MM.1S (cell line): ENCODE measurements at regions not wholly inside any gene's neighbourhood (a gene's known extent, or its start where the extent isn't known, plus 50 kb on each side); places are given as distances from the start of the nearest gene placed in this dataset.

Experiments
- DNase-seq: peaks from one replicate; pipeline ENCODE4 v3.0.0-alpha.2; 2015
- H2AFZ ChIP-seq: fragments of 300-600 bp; sonication (generic); 2 replicates; pipeline ENCODE4 v1.6.0; 2016; ENCODE audit warnings: antibody characterized with exemption, low read length
- H3F3A ChIP-seq: fragments of 300-600 bp; sonication (generic); 2 replicates; pipeline ENCODE4 v1.6.1; 2016; ENCODE audit warnings: mild to moderate bottlenecking, antibody characterized with exemption, low read length, moderate library complexity, mixed read lengths; ENCODE audit not compliant: insufficient read depth
- H3K27ac ChIP-seq: fragments of 300-600 bp; sonication (generic); 2 replicates; pipeline ENCODE4 v1.5.1; 2016; ENCODE audit warnings: mild to moderate bottlenecking, low read length
- H3K27me3 ChIP-seq: fragments of 300-600 bp; sonication (generic); replicated peaks from 2 replicates; pipeline ENCODE4 v1.6.0; 2016; ENCODE audit warnings: low read length; ENCODE audit not compliant: insufficient read depth
- H3K36me3 ChIP-seq: fragments of 300-600 bp; sonication (generic); replicated peaks from 2 replicates; pipeline ENCODE4 v1.6.1; 2016; ENCODE audit warnings: mild to moderate bottlenecking, low read length, mixed read lengths; ENCODE audit not compliant: insufficient read depth
- H3K4me1 ChIP-seq: fragments of 300-600 bp; sonication (generic); 2 replicates; pipeline ENCODE4 v1.6.1; 2016; ENCODE audit warnings: low read length, mixed read lengths
- H3K4me2 ChIP-seq: fragments of 300-600 bp; sonication (generic); 2 replicates; pipeline ENCODE4 v1.6.0; 2016; ENCODE audit warnings: low read depth, low read length
- H3K4me3 ChIP-seq: fragments of 300-600 bp; sonication (generic); 2 replicates; pipeline ENCODE4 v1.5.1; 2016; ENCODE audit warnings: low read length, mixed read lengths
- H3K79me2 ChIP-seq: fragments of 300-600 bp; sonication (generic); 2 replicates; pipeline ENCODE4 v1.6.1; 2016; ENCODE audit warnings: mixed run types, low read length, mixed read lengths
- H3K9ac ChIP-seq: fragments of 300-600 bp; sonication (generic); 2 replicates; pipeline ENCODE4 v1.6.1; 2016; ENCODE audit warnings: low read length, mixed read lengths
- H3K9me2 ChIP-seq: fragments of 300-600 bp; sonication (generic); replicated peaks from 2 replicates; pipeline ENCODE4 v1.6.1; 2016; ENCODE audit warnings: mild to moderate bottlenecking, low read length, mixed read lengths; ENCODE audit not compliant: insufficient read depth
- H3K9me3 ChIP-seq: fragments of 300-600 bp; sonication (generic); replicated peaks from 2 replicates; pipeline ENCODE4 v1.6.1; 2016; ENCODE audit warnings: mild to moderate bottlenecking, low read length, mixed read lengths; ENCODE audit not compliant: insufficient read depth
- H4K20me1 ChIP-seq: fragments of 300-600 bp; sonication (generic); 2 replicates; pipeline ENCODE4 v1.6.1; 2016; ENCODE audit warnings: mild to moderate bottlenecking, low read length, moderate library complexity, mixed read lengths; ENCODE audit not compliant: insufficient read depth
- EZH2 ChIP-seq: fragments of 300-600 bp; sonication (generic); optimal IDR thresholded peaks from 2 replicates; pipeline ENCODE3; 2017; ENCODE audit warnings: low read depth, mild to moderate bottlenecking, antibody characterized with exemption, low read length, mixed read lengths
- EZH2phosphoT487 ChIP-seq: fragments of 300-600 bp; sonication (generic); IDR thresholded peaks from 2 replicates; pipeline ENCODE4 v1.6.1; 2018; ENCODE audit warnings: antibody characterized with exemption, low read length
- TF ChIP-seq, protein P1 (sequence below): fragments of 300-600 bp; sonication (generic); IDR thresholded peaks from 2 replicates; pipeline ENCODE4 v1.5.1; 2016; ENCODE audit warnings: antibody characterized with exemption, low read length, mixed read lengths

DNA sequence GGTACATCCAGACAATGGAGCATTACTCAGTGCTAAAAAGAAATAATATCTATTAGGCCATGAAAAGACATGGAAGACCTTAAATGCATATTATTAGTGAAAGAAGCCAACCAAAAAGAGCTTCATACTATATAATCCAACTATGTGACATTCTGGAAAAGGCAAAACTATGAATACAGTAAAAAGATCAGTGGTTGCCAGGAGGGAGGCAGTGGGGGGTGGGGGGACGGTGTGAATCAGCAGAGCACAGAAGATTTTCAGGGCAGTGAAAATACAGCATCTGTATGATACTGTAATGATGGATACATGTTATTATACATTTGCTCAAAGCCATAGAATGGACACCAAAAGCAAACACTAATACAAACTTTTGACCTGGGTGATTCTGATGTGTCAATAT, 339.4 kb upstream of the SNX7 start:
- H4K20me1 ChIP-seq, result no peaks in the 10 kb centered on the region
- H2AFZ ChIP-seq, result no peak overlapping the region
- no peaks in the 10 kb centered on the region for H3K79me2 ChIP-seq
- no peak overlapping the region for H3K27ac ChIP-seq
- H3K4me2 ChIP-seq, result no peak overlapping the region
- no peak overlapping the region for H3K9ac ChIP-seq
- H3K9me2 ChIP-seq, result no peaks in the 10 kb centered on the region
- no peak overlapping the region for H3K4me3 ChIP-seq
- no peak for TF ChIP-seq EZH2phosphoT487
- no peaks in the 10 kb centered on the region for H3F3A ChIP-seq
- H3K4me1 ChIP-seq, result no peaks in the 10 kb centered on the region
- DNase-seq, result no peak
- H3K27me3 ChIP-seq, result no peaks in the 10 kb centered on the region
- no peaks in the 10 kb centered on the region for H3K9me3 ChIP-seq
- no peaks in the 10 kb centered on the region for H3K36me3 ChIP-seq

DNA sequence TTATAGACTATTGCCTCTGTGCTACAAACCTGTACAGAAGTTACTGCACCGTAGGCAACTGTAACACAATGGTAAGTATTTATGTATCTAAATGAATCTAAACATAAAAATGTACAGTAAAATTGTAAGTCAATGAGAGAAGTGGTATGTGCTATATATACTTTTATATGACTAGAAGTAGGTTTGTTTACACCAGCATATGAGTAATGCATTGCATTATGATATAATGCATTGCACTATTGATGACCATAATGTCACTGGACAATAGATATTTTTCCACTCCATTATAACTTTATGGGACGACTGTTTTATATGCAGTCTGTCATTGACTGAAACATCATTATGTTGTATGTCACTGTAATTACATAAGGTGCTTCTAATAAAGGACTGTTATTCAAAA, 340.3 kb upstream of the SNX7 start:
- Histone ChIP-seq H3K4me1 (no peaks in the 10 kb centered on the region), H3K27me3 (no peaks in the 10 kb centered on the region), H3K4me3 (no peak overlapping the region), H3K79me2 (no peaks in the 10 kb centered on the region), H3K4me2 (no peak overlapping the region), H2AFZ (no peak overlapping the region), H3K9ac (no peak overlapping the region), H3K27ac (no peak overlapping the region), H3F3A (no peaks in the 10 kb centered on the region), H3K9me3 (no peaks in the 10 kb centered on the region), H3K9me2 (no peaks in the 10 kb centered on the region), H3K36me3 (no peaks in the 10 kb centered on the region), H4K20me1 (no peaks in the 10 kb centered on the region)
- DNase-seq, result no peak
- TF ChIP-seq EZH2phosphoT487 (no peak), EZH2 (no peak)
- TF ChIP-seq, protein P1, sequence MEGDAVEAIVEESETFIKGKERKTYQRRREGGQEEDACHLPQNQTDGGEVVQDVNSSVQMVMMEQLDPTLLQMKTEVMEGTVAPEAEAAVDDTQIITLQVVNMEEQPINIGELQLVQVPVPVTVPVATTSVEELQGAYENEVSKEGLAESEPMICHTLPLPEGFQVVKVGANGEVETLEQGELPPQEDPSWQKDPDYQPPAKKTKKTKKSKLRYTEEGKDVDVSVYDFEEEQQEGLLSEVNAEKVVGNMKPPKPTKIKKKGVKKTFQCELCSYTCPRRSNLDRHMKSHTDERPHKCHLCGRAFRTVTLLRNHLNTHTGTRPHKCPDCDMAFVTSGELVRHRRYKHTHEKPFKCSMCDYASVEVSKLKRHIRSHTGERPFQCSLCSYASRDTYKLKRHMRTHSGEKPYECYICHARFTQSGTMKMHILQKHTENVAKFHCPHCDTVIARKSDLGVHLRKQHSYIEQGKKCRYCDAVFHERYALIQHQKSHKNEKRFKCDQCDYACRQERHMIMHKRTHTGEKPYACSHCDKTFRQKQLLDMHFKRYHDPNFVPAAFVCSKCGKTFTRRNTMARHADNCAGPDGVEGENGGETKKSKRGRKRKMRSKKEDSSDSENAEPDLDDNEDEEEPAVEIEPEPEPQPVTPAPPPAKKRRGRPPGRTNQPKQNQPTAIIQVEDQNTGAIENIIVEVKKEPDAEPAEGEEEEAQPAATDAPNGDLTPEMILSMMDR, result no peak

DNA sequence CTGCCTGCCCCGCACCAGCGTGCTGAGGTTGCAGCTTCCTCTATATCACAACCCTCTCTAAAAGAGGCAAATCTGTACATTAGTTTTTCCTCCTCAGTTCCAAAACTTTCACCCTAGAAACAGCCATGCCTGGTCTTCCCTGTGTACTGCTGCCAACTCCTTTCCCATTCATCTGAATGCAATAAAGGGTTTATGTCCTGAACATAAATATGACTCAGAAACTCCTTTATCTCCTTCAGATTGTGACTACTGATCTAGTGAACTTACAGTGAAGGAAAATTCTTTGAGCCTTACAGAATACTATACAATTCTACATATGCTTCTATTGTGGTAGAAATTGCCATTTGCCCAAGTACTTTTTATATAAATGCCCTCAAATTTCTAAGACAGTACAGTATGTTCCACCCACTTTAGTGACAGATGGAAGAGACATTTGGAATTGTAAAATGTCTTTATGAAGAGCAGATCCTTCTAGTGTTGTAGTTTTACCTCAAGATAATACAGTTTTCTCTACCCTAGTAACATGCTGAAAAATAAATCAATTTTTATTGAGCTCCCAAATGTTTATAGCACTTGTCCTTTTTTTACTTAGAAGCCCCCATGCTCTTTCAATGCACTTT, 345.1 kb upstream of the SNX7 start:
- Histone ChIP-seq H3F3A (no peaks in the 10 kb centered on the region), H3K9ac (no peak overlapping the region), H3K9me2 (no peaks in the 10 kb centered on the region), H3K4me3 (no peak overlapping the region), H3K27ac (no peak overlapping the region), H3K36me3 (no peaks in the 10 kb centered on the region), H3K79me2 (no peaks in the 10 kb centered on the region), H3K9me3 (no peaks in the 10 kb centered on the region), H3K4me1 (no peaks in the 10 kb centered on the region), H3K27me3 (no peaks in the 10 kb centered on the region), H4K20me1 (no peaks in the 10 kb centered on the region), H3K4me2 (no peak overlapping the region), H2AFZ (no peak overlapping the region)
- TF ChIP-seq, protein P1, result no peak
- TF ChIP-seq EZH2phosphoT487 (no peak), EZH2 (no peak)
- no peak for DNase-seq

DNA sequence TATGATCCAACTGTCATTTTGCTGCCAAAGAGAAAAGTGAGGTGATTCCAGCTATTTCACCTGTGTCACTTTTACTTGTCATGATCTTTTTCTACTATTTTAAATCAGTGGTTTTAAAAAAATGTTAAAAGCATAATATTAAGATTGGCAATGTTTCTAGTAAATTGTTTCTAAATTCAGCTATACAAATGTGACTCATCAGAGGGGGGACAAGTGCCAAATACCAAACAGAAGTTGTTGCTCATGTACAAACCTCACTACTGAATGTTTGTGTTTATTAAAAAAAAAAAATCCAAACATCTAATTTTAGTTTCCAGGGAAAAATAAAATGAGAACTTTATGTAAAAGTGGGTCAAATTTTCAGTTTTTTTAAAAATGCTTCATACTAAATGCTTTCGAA, 346.2 kb upstream of the SNX7 start:
- H3K27me3 ChIP-seq, result no peaks in the 10 kb centered on the region
- no peaks in the 10 kb centered on the region for H4K20me1 ChIP-seq
- H3K9me3 ChIP-seq, result no peaks in the 10 kb centered on the region
- no peaks in the 10 kb centered on the region for H3F3A ChIP-seq
- no peak overlapping the region for H3K27ac ChIP-seq
- H3K4me3 ChIP-seq, result no peak overlapping the region
- TF ChIP-seq EZH2 (no peak), EZH2phosphoT487 (no peak)
- TF ChIP-seq, protein P1, result no peak
- H3K9me2 ChIP-seq, result no peaks in the 10 kb centered on the region
- DNase-seq, result no peak
- H3K79me2 ChIP-seq, result no peaks in the 10 kb centered on the region
- H3K4me1 ChIP-seq, result no peaks in the 10 kb centered on the region
- H3K9ac ChIP-seq, result no peak overlapping the region
- no peak overlapping the region for H3K4me2 ChIP-seq
- H2AFZ ChIP-seq, result no peak overlapping the region
- H3K36me3 ChIP-seq, result no peaks in the 10 kb centered on the region
